Fibroblast of skin of abdomen (primary cell): ENCODE measurements at regions not wholly inside any gene's neighbourhood (a gene's known extent, or its start where the extent isn't known, plus 50 kb on each side); places are given as distances from the start of the nearest gene placed in this dataset.
"Not testable (repeated sequence)": the region's sequence is repeated elsewhere in the genome, so short reads cannot be mapped to it uniquely, and the experiment has no call there.

Experiments used
- DNase-seq: peaks from one replicate; pipeline ENCODE4 v3.0.0-alpha.2; 2013

- no peak for DNase-seq
Measured at GRCh38 chr5:123294544-123294943, 128.7 kb downstream of the CEP120 start.

GRCh38 chr5:123289210-123289609 lies 134.0 kb downstream of the CEP120 start:
- DNase-seq = no peak

- DNase-seq = no peak
Measured at GRCh38 chr5:123287881-123288280, 135.3 kb downstream of the CEP120 start.

GRCh38 chr5:123286891-123287290 lies 136.3 kb downstream of the CEP120 start:
- DNase-seq = no peak

- DNase-seq = peak; percentile 56
Measured at GRCh38 chr5:123285122-123286023, 137.8 kb downstream of the CEP120 start.

GRCh38 chr5:123283499-123283898 lies 139.7 kb downstream of the CEP120 start:
- DNase-seq = no peak

- DNase-seq = no peak
Measured at GRCh38 chr5:123283031-123283430, 140.2 kb downstream of the CEP120 start.

GRCh38 chr5:123282444-123282843 lies 140.8 kb downstream of the CEP120 start:
- DNase-seq = no peak

- not testable (repeated sequence) for DNase-seq
Measured at GRCh38 chr5:123280854-123281253, 142.3 kb downstream of the CEP120 start.

- no peak for DNase-seq
Measured at GRCh38 chr5:123279136-123279535, 144.1 kb downstream of the CEP120 start.

- DNase-seq = no peak
Measured at GRCh38 chr5:123278284-123278683, 144.9 kb downstream of the CEP120 start.

- DNase-seq = no peak
Measured at GRCh38 chr5:123273984-123274383, 149.2 kb downstream of the CEP120 start.

- DNase-seq = no peak
Measured at GRCh38 chr5:123273095-123273494, 150.1 kb downstream of the CEP120 start.

GRCh38 chr5:123269851-123270250 lies 153.4 kb downstream of the CEP120 start:
- no peak for DNase-seq

GRCh38 chr5:123269436-123269835 lies 153.8 kb downstream of the CEP120 start:
- DNase-seq = no peak

GRCh38 chr5:123266365-123266764 lies 156.8 kb downstream of the CEP120 start:
- DNase-seq = no peak

- DNase-seq = peak; percentile 11
Measured at GRCh38 chr5:123265551-123265950, 157.7 kb downstream of the CEP120 start.

GRCh38 chr5:123264394-123264793 lies 158.8 kb downstream of the CEP120 start:
- peak; percentile 11 for DNase-seq

GRCh38 chr5:123263859-123264258 lies 159.3 kb downstream of the CEP120 start:
- no peak for DNase-seq

GRCh38 chr5:123262216-123262823 lies 160.9 kb downstream of the CEP120 start:
- DNase-seq = peak; percentile 12

GRCh38 chr5:123261752-123262151 lies 161.5 kb downstream of the CEP120 start:
- peak; percentile 58 for DNase-seq

- DNase-seq = no peak
Measured at GRCh38 chr5:123249446-123249845, 160.4 kb downstream of the PRDM6 start.

GRCh38 chr5:123245689-123246088 lies 156.6 kb downstream of the PRDM6 start:
- DNase-seq = no peak

GRCh38 chr5:123244458-123244857 lies 155.4 kb downstream of the PRDM6 start:
- no peak for DNase-seq
